Cardiac muscle cell (in vitro differentiated cells and primary cell): ENCODE measurements at regions not wholly inside any gene's neighbourhood (a gene's known extent, or its start where the extent isn't known, plus 50 kb on each side); places are given as distances from the start of the nearest gene placed in this dataset.
A peak's percentile ranks its signal among the peaks of the same experiment; 100 is the strongest.

Experiments used
- DNase-seq, 2 donors: peaks; one replicate each; pipeline versions ENCODE4 v3.0.0 to v3.0.0-alpha.2; 2010 to 2017; ENCODE audit warnings: low read depth in 1 of 2, low spot score in 1 of 2
- H3K27ac ChIP-seq: fragments of 200-600 bp; sonication (generic); 2 replicates; pipeline ENCODE4 v1.5.1; 2016
- H3K27me3 ChIP-seq: fragments of 200-600 bp; sonication (generic); 2 replicates; pipeline ENCODE4 v1.6.0; 2016; ENCODE audit warnings: control low read depth
- H3K36me3 ChIP-seq: fragments of 200-600 bp; sonication (generic); 2 replicates; pipeline ENCODE4 v1.5.1; 2016; ENCODE audit warnings: control low read depth
- H3K4me1 ChIP-seq: fragments of 200-600 bp; sonication (generic); 2 replicates; pipeline ENCODE4 v1.8.1; 2017; ENCODE audit warnings: low read depth, mild to moderate bottlenecking, mixed run types
- H3K4me3 ChIP-seq: fragments of 200-600 bp; sonication (generic); 2 replicates; pipeline ENCODE4 v1.5.1; 2016; ENCODE audit warnings: mild to moderate bottlenecking
- H3K9me3 ChIP-seq: fragments of 200-600 bp; sonication (generic); 2 replicates; pipeline ENCODE4 v1.5.1; 2017; ENCODE audit warnings: low read depth, mild to moderate bottlenecking, control low read depth
- CTCF ChIP-seq: IDR thresholded peaks from 2 replicates; pipeline ENCODE4 v1.5.1; 2012; ENCODE audit warnings: low read depth, mild to moderate bottlenecking, low read length

- TF ChIP-seq CTCF = no peak
- Histone ChIP-seq H3K4me1 (no peaks in the 10 kb centered on the region), H3K27ac (no peak overlapping the region), H3K4me3 (no peak overlapping the region), H3K9me3 (no peaks in the 10 kb centered on the region), H3K27me3 (no peaks in the 10 kb centered on the region), H3K36me3 (no peaks in the 10 kb centered on the region)
- no peak for DNase-seq
These were observed 56.5 kb upstream of the FNDC1 start for GRCh38 chr6:159112714-159113113.

DNA sequence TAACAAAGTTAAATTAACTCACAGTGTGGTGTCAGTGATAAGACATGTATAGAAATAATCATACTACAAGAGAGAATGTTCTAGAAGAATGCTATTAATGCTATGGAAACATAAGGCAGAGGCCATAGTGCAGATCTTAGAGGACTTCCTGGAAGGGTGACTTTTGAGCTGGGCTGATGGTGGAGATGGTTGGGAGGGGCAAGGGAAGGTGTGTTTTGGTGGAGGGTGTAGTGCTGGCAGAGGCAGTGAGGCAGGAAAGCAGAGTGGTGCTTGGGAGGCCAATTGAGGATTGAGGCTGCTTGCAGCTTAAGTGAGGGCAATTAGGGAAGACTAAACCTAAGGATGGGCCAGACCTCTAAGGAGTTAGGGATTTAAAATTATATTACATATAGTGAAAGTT, 58.5 kb upstream of the FNDC1 start:
- H3K4me1 ChIP-seq = peaks cover 3% of the 10 kb centered on the region
- no peak for TF ChIP-seq CTCF
- no peaks in the 10 kb centered on the region for H3K36me3 ChIP-seq
- H3K4me3 ChIP-seq = no peak overlapping the region
- DNase-seq = no peak
- no peaks in the 10 kb centered on the region for H3K27me3 ChIP-seq
- no peaks in the 10 kb centered on the region for H3K9me3 ChIP-seq
- no peak overlapping the region for H3K27ac ChIP-seq

DNA sequence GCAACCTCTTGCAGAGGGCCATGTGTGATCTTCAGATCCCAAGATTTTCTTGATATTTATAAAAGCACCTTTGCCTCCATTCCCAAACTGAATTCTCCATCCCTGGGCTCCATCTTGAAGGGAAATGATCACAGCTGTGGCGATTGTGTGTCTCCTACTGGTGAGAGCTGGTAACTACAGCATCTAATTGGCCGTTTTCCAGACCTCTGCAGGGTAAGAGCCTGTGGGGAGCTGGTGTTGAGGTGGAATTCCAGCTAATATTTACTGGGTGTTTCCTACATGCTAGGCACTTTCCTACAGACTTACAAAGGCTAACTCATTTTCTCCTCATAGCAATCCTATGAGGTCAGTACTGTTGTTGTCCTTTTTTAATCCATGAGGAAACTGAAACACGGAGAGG, 59.2 kb upstream of the FNDC1 start:
- DNase-seq = peak; percentile 51 to 65
- Histone ChIP-seq H3K4me3 (no peak overlapping the region), H3K27me3 (no peaks in the 10 kb centered on the region), H3K27ac (no peak overlapping the region), H3K9me3 (no peaks in the 10 kb centered on the region), H3K4me1 (peaks cover 3% of the 10 kb centered on the region), H3K36me3 (no peaks in the 10 kb centered on the region)
- peak; percentile 72 for TF ChIP-seq CTCF

- DNase-seq = no peak
These were observed 59.8 kb upstream of the FNDC1 start for GRCh38 chr6:159109391-159109790.

GRCh38 chr6:159108426-159108985, 60.7 kb upstream of the FNDC1 start:
- Histone ChIP-seq H3K27me3 (no peaks in the 10 kb centered on the region), H3K27ac (no peak overlapping the region), H3K9me3 (no peaks in the 10 kb centered on the region), H3K36me3 (no peaks in the 10 kb centered on the region), H3K4me1 (peaks cover 3% of the 10 kb centered on the region), H3K4me3 (no peak overlapping the region)
- peak in 1 of 2 donors; percentile 7 for DNase-seq
- no peak for TF ChIP-seq CTCF

More at GRCh38 chr6:159109391-159109790, 59.8 kb upstream of the FNDC1 start:
- H3K4me1 ChIP-seq = peaks cover 3% of the 10 kb centered on the region
- TF ChIP-seq CTCF = no peak
- H3K27ac ChIP-seq = no peak overlapping the region
- H3K9me3 ChIP-seq = no peaks in the 10 kb centered on the region
- no peaks in the 10 kb centered on the region for H3K36me3 ChIP-seq
- H3K4me3 ChIP-seq = no peak overlapping the region
- H3K27me3 ChIP-seq = no peaks in the 10 kb centered on the region
